NCI-H2196 treated with DMSO at 0.1 percent for 48 hours (cell line): ENCODE measurements at regions not wholly inside any gene's neighbourhood (a gene's known extent, or its start where the extent isn't known, plus 50 kb on each side); places are given as distances from the start of the nearest gene placed in this dataset.

Source experiments
- DNase-seq: peaks from one replicate; lab custom pipeline; 2025; ENCODE audit not compliant: unreplicated experiment; lab: John Stamatoyannopoulos, UW

DNA sequence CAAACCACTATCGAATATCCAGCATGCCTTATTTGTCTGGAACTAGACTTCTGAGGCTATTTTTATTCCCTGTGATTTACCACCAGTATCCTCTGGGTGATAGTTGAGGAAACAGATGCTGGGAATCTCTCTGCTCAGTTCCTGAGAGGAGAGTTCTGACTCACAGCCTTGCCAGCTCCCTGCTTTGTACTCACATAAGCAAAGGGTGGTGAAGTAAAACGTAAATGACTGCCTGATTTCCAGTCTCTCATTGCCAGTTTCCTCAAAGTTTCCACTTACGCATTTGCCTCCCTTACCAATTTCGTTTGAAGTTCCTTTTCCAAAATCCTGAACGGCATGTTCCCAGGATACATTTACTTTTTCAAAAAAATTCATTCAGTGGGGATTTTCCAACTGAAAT is 69.2 kb upstream of the HNRNPA3 start:
- no peak for DNase-seq

DNA sequence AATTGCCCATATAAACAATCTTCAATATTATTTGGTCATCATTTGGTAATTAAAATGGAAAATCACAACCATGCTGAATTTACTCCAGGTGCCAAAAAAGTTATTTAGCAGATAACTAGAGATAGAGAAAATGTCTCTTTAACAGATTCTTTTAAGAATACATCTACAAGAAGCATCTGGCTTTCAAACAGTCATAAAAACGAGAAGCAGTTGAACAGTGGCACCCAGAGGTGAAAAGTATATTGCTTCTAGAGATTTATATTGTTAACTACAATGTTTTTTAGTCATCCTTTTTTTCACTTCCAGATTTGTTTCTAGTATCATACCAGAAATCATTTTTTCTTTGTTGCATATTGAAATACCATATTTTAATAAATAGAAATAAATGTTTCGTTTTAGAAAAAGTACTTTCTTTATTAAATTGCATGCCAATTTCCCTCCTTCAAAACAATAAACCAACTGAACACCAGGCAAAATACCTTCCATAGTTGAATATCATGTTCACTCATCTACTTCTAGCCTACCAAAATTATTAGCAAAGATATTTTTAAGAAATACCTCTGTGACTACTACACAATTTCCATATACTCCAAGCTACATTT is 65.4 kb upstream of the HNRNPA3 start:
- DNase-seq = peak; percentile 56

DNA sequence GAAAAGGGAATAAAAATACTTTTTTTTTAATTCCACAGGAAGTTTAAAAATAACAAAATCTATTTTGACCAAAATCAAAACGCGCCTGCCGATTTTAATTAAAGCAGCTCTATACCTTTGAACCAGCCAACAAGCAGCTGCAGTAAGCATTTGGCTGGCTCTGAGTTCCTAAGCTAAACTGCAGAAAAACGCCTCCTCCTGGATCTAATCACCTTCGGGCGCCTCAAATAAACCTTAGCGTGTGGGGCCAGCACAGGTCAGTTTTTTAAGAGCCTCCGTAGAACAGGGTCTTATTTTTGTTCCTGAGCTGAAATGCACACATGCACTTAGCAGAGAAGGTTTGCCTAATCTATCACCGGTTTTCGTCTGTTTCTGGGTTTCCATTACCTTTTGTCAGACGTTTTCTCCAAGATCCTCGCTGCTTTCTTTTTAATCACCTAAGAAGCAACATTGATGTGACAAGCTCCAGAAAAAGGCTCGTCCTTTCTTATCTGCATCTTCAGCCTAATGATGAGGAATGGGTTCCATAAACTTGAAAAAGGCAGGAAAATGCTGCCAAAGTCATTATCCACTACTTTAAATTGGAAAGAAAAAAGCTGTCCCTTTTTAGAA is 64.7 kb upstream of the HNRNPA3 start:
- no peak for DNase-seq

DNA sequence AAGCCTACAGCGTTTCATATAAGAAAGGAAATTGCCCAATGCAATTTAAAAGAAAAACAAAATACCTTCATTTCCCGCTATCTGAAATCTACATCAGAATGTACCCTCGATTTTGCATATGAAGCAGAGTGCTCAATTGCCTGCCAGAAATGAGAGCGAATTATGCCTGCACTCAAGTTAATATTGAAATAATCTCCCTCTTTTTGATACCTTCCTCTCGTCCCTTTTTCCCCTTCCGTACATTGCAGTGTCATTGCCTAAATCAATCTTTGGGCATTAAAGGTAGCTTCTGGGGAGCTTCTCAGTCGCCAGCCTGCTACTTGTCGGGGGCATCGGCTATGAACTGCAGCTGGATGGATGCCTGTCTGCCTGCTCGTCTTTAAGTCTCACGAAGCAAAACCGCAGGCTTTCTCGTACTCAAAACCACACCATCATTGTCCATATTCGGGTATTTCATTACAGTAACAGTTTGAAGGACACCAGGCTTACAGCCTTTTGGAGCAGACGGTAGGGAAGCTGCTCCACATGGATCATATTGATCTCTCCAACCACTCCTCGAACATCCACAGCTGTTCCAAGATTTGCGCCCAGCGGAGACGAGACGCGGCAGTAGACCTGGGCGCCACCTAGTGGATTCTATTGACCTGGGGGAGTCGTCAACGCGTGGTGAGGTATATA is 64.0 kb upstream of the HNRNPA3 start:
- peak; percentile 61 for DNase-seq

DNA sequence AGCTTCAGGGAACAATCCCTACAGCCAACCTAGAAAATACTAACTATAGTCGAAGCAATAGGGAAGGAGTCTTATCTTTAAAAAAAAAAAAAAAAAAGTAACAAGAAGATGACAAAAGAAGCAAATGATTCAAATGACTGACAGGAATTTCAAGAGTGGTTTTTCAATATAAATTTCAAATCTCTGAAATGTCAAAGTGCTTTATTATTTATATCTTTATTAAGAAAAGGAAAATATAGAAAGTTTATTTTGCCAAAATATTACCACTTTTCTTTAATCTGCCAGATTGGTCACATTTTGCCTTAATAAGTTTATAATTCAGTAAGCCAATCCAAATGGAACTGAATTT is 63.5 kb upstream of the HNRNPA3 start:
- no peak for DNase-seq

DNA sequence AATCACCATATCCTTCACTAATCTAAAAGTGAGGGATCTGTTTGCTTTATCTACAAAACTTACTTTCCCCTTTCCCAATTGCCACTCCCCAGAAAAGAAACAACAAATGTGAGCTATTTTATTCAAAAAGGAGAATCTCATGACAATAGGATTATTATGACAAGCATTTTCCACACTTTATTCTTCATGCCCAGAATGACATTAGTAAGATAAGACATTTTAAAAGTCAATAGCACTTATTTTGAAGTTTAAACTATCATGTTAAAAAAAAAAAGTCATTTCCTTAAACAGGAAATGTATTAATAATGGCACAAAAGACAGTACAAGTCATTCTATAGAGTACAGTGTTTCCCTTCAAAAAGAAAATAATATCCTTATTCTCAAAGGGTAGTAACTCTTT is 58.8 kb upstream of the HNRNPA3 start:
- no peak for DNase-seq

DNA sequence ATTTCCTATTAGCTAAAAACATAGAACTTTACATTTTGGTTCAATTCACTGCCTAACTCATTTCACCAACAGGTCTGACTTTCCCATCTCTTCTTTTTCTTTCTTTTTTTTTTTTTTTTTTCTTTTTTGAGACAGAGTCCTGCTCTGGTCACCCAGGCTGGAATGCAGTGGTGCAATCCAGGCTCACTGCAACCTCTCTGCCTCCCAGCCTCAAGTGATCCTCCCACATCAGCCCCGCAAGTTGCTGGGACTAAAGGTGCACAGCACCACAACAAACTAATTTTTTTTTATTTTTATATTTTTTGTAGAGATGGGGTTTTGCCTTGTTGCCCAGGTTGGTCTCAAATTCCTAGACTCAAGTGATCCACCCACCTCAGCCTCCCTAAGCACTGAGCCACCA is 57.8 kb upstream of the HNRNPA3 start:
- DNase-seq = no peak

DNA sequence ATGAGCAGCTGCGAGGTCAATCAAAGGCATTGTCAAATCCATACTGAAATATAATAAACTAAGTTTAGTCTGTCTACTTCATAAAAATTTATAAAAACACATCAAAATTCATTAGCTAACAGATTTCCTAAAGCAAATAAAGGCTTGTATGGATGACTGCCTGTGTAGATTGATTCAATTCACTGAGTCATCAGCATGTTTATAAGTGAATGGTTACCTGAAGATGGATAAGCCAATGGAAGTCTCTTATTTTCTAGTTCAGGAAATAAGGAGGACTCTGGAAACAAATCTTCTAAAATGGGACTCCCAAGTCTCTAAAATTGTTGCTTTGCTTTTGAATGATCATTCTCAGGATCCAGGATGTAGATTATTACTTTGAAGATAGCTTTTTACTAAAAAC is 57.0 kb upstream of the HNRNPA3 start:
- DNase-seq = no peak

DNA sequence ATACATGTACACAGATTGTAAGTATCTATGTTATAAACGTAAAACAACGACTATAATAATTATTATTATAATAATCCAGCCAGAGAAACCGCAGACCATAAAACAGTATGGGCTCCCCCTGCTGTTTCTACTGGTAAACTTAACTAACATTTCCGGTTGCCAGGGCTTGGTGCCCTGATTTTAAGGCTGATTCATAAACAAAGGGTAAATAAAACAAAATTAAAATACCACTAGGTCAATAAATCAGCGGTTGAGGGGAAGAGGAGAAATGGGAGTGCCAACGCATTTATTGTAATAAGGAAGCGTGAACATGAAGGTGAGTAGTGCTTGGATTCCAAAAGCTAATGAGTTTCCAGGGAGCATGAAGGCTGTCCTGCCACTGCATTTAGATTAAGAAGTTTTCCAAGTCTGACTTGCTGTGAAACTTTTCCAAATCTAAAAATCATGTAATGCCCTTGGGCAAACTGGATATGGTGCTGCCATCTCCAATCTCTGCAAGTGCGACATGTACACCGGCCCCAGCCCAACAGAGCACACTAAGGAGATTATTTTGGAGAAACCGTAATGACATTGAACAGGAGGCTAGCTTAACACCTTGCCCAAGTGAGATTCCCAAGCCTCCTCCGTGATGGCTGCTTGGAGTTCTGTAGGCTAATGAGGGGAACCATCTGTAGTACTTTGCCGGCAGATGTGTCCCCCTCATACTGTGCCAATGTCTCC is 50.7 kb upstream of the HNRNPA3 start:
- DNase-seq = peak; percentile 37
